HCT116 (cell line): ENCODE measurements at regions not wholly inside any gene's neighbourhood (a gene's known extent, or its start where the extent isn't known, plus 50 kb on each side); places are given as distances from the start of the nearest gene placed in this dataset.

Experiments used
- ELF1 ChIP-seq: IDR thresholded peaks from 2 replicates; pipeline ENCODE4 v1.6.1; 2012; ENCODE audit warnings: low read depth, borderline replicate concordance
- EZH2 ChIP-seq: fragments of 200-600 bp; sonication (generic); IDR thresholded peaks from 2 replicates; pipeline ENCODE4 v1.6.1; 2017; ENCODE audit warnings: antibody characterized with exemption, mixed run types
- POLR2A ChIP-seq: IDR thresholded peaks from 2 replicates; pipeline ENCODE4 v1.7.0; 2011; ENCODE audit warnings: borderline replicate concordance; ENCODE audit not compliant: insufficient read depth, insufficient read length; ENCODE audit errors: extremely low read depth
- TF ChIP-seq, protein P1 (sequence below), 3 experiments: fragments of 200-600 bp in 1 of 3; sonication (generic) in 1 of 3; IDR thresholded peaks in 2 of 3; conservative IDR thresholded peaks in 1 of 3; 2 replicates each; pipeline ENCODE4 v1.5.1; 2012 to 2017; ENCODE audit warnings: low read depth in 2 of 3, low read length in 2 of 3, antibody characterized with exemption in 1 of 3, borderline replicate concordance in 1 of 3, control low read depth in 1 of 3, mild to moderate bottlenecking in 1 of 3, mixed read lengths in 1 of 3, mixed run types in 1 of 3, moderate library complexity in 1 of 3; ENCODE audit not compliant: insufficient read depth in 1 of 3

GRCh38 chr1:36702963-36703362 lies 220.2 kb upstream of the CSF3R start:
- TF ChIP-seq EZH2 (no peak), POLR2A (no peak), ELF1 (no peak)
- TF ChIP-seq, protein P1, sequence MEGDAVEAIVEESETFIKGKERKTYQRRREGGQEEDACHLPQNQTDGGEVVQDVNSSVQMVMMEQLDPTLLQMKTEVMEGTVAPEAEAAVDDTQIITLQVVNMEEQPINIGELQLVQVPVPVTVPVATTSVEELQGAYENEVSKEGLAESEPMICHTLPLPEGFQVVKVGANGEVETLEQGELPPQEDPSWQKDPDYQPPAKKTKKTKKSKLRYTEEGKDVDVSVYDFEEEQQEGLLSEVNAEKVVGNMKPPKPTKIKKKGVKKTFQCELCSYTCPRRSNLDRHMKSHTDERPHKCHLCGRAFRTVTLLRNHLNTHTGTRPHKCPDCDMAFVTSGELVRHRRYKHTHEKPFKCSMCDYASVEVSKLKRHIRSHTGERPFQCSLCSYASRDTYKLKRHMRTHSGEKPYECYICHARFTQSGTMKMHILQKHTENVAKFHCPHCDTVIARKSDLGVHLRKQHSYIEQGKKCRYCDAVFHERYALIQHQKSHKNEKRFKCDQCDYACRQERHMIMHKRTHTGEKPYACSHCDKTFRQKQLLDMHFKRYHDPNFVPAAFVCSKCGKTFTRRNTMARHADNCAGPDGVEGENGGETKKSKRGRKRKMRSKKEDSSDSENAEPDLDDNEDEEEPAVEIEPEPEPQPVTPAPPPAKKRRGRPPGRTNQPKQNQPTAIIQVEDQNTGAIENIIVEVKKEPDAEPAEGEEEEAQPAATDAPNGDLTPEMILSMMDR (IDR thresholded peaks at IDR 0.05 in 2 of 3, conservative IDR thresholded peaks at IDR 0.05 in 1 of 3; ENCODE audit: borderline replicate concordance in 1 of 3, insufficient read depth in 1 of 3, low read depth in 2 of 3, low read length in 2 of 3), result no peak
